ENCODE measurements at regions not wholly inside any gene's neighbourhood (a gene's known extent, or its start where the extent isn't known, plus 50 kb on each side); places are given as distances from the start of the nearest gene placed in this dataset.
"Not testable (repeated sequence)": the region's sequence is repeated elsewhere in the genome, so short reads cannot be mapped to it uniquely, and the experiment has no call there.

DNA sequence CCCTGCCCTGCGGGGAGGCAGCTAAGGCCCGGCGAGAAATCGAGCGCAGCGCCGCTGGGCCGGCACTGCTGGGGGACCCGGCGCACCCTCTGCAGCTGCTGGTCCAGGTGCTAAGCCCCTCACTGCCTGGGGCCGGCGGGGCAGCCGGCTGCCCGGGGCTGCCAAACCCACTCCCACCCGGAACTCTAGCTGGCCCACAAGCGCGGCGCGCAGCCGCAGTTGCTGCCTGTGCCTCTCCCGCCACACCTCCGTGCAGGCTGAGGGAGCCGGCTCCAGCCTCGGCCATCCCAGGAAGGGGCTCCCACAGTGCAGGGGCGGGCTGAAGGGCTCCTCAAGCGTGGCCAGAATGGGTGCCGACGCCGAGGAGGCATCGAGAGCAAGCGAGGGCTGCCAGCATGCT, 249.9 kb downstream of the FGF9 start:
- not testable (repeated sequence) for DNase-seq

DNA sequence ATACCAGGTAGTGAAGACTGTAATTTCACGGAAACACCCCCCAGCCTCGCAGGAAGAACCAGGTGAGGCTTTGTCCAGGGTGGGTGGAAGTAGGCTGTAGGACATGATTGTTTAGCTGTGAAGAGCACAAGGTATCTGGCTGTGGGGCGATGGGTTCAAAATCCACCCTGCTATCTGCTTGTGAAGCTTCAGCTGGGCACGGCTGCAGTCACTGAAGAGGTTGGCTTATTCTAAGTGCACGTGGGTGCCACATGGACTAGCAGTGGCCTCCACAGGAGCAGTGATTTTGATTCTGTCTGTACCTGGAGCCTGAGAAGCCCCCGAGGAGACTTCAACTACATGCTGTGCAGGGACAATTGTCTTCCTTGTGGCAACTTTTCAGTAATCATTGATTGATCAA, 254.1 kb downstream of the FGF9 start:
- DNase-seq, result no peak

DNA sequence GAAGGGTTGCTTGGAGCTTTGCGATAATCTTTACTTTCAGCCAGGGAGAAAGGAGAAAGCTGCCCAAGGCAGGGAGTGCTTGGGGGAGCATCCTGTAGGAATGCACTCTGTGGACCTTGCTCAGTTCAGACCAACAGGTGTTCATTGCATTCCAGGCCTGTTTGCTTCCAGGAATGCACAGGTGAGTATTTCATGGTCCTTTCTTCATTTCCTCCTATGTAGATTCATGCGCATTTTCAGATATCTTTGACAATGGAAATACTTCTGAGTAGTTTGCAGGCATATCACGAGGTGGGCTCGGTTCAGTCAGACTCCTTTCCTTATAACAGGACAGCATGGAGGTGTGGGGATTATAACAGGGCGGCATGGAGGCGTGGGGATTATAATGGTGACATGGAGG, 254.8 kb downstream of the FGF9 start:
- no peak for DNase-seq

DNA sequence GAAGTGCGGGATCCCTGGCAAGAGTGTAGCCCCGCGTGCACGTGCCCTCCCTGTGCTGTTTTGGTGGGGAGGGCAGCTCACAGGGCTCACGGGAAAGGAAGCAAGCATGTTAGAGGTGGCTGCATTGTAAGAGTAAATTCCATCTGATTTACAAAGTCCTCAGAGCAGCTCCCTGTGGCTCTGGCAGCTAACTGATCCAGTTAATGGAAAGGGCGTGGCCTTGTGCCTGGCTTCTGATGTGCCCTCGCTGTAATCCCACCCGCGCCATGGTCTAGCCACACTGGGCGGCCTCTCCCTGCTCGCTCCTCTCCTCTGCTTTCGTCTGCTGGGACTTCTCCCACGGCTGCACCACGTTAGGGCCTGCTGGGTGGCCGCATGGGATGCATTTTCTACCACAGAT, 258.5 kb downstream of the FGF9 start:
- DNase-seq, result no peak

DNA sequence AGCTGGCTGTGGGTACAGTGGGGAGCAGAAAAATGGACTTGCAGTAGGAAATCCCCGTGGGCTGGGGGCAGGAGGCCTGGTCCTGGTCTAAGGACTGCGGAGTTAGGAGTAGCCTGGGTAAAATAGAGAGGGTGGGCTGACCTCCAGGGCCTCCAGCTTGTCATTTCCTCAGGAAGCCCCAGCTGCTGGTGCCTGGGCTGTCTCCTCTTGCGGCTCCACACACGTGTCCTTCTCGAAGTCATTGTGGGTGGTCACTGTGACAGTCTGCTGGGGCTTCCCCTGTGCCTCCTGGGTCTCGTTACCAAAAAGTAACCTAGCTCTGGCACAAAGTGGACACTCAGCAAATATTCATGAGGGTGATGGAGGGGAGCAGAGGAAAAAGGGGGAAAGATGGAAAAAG, 259.7 kb downstream of the FGF9 start:
- DNase-seq, result no peak

DNA sequence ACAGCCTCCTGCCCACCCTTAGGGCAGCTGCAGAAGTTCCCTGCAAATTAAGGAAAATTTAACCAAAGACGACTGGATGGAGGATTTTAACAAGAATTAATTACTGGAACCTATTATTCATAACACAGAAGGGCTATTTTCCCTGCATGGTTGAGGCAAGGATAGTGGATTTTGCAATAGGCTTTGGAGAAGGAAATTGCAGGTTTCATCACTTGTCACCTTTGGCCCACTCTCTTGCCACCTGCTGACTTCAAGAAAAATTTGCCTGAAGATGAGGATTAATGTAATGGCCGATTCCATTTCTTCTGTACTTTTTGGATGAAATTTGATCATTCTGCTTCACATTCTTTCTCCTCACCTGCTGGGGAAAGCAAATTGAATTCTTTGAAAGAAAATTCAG, 261.7 kb downstream of the FGF9 start:
- no peak for DNase-seq

DNA sequence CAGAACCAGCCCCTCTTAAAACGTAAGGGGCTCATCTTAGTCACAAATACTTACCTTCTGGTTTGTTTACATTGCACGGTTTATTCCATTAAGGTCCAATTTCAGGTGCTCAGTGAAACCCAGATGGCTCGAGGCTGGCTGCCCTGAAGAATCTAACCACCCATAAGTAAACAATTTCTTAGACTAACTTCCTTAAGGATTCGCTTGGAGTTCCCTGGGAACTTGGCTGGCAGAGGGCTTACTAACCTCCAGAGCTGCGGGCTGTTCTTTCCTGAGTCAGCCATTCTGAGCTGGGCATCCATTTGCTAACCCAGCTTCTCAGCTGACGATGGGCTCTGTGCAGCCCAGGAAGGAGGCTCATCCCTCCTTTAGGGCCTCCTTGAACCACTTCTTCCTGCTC, 262.1 kb downstream of the FGF9 start:
- DNase-seq, result no peak

DNA sequence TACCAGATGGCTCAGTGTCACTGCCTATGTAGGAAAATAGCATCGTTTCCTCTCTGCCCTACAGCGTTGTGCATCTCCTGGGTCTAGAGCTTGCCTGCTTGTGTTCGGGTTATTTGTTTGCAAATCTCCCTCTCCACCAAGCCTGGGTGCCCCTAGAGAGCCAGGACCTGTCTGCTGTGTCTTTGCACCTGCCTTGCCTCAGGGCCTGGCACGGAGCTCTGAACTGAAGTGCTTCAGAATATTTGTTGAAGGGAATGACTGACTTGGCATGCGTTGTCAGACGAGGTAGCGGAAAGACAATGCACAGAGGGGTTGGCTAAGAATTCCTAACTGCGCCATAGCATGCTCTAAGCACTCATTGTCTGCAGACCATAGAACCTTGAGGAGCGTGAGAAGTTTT, 263.4 kb downstream of the FGF9 start:
- DNase-seq, result no peak

DNA sequence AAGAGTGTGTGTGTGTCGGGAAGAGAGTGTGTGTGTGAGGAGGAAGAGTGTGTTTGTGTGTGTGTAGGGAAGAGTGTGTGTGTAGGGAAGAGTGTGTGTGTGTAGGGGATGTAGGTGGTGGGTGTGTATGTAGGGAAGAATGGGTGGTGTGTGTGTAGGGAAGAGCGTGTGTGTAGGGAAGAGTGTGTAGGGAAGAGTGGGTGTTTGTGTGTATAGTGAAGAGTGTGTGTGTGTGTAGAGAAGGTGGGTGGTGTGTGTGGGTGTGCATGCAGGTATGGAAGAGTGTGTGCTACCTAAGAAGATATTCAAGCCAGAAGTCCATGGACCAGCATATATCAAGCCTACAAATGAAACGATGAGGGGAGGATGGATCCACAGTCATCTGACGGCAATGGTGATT, 265.8 kb downstream of the FGF9 start:
- DNase-seq, result no peak

DNA sequence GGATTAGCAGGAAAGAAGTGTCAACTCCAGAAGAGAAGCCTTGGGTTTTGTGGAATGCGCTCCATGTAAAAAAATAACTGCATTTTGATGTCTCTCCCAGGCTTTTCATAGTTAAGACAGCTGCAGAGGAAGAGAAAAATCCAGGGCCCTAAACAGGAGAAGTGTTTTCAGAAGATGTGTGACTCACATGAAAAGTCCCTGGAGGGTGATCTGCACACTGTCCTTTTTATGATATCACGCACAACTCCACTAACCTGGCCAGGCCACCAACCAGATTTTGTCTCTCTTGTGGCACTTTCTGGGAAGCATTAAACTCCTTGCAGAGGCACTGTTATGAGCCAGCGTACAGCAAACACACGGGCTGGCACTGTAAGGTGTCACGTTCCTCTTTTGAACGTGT, 267.3 kb downstream of the FGF9 start:
- DNase-seq, result no peak

DNA sequence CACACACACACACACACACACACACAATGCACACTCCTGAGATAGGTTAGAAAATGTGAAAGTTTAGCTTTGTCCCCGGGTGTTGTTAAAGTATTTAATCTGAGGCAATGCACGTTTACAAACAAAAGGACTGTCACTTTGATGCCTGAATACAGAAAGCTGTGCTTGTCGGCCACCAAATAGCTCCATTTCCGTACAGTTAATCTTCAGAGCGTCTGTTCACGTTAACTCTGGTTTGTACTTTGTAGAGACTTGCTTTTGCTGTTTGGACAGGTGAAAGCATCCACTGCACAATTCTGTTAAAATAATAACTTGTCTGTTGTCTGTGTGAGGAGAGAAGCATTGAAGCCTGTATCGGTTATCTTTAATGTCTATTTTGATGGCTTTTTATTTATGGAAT, 267.8 kb downstream of the FGF9 start:
- no peak for DNase-seq

DNA sequence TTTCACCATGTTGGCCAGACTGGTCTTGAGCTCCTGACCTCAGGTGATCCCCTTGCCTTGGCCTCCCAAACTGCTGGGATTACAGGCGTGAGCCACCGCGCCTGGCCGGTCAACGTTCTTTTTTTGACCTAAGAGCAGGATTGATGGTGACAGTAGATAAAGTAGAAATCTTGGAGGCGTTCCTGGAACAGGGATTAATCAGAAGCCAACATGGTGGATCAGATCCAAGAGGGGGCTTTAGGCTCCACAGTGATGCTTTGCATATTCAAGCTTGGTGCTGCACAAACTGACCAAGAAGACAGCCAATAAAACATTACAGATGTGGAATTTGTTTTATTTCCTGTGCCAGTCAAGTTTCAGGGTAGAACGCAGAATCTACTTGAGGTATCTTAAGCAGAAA, 271.2 kb downstream of the FGF9 start:
- DNase-seq, result no peak

DNA sequence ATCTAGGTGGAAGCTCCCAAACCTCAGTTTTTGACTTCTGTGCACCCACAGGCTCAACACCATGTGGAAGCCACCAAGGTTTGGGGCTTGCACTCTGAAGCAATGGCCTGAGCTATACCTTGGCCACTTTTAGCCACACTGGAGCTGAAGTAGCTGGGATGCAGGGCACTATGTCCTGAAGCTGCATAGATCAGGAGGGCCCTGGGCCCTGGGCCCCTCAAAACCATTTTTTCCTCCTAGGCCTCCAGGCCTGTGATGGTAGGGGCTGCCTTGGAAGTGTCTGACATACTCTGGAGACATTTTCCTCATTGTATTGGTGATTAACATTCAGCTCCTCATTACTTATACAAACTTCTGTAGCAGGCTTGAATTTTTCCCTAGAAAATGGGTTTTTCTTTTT, 273.7 kb downstream of the FGF9 start:
- no peak for DNase-seq

DNA sequence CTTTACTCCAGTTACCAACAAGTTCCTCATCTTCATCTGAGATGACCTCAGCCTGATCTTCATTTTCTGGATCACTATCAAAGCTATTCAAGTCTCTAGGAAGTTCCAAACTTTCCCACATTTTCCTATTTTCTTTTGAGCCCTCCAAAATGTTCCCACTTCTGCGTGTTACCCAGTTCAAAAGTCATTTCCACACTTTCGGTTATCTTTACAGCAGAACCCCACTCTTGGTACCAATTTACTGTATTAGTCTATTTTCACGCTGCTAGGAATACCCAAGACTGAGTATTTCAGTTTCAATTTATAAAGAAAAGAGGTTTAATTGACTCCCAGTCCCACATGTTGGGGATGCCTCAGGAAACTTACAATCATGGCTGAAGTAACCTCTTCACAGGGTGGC, 274.3 kb downstream of the FGF9 start:
- DNase-seq, result no peak

DNA sequence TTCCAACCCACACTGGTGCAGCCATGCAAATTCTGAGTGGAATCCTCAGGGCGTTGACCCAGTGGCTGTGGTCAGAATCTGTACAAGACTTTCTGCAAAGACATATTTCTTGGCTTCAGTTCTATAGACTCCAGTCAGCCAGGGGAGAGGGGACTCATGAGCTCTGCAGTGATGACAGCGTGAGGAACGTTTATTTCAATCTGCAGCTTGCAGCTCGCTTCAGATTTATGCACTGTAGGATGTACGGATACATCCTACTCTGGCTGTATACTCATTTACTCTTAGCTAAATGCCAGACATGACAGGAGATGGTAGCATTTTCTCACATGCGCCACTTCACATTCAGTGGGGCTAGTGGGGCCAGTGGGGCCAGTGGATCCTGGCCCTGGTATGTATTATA, 276.1 kb downstream of the FGF9 start:
- no peak for DNase-seq

DNA sequence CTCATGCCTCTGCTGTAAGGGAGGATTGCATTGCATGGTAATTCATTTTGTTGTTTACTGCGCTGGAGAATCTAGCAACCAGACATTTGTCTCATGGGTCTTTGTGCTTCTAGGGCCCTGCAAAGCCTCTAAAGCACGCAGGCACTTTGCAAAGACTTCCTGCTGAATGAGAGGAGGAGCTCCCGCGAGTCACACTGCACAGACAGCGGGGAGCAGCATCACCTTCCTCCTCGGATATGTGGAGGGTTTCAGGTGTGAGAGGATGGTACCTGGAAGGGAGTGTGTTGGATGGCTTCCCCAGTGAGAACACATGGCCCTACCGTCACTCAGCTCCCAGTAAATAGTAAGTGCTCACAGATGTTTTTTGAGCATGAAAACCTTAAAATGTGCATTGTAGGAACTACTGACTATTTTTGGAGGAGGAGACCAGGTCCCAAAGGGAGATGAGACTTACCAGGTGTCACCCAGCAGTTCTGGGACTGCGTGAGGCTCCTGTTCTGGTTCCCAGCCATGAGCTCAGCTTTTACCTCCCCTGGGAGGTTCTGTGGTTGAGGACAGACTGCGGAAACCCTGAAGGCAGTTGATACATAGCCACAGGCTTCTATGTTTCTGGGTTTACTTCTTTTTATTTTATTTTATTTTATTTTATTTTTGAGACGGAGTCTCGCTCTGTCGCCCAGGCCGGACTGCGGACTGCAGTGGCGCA, 278.0 kb downstream of the FGF9 start:
- no peak for DNase-seq

DNA sequence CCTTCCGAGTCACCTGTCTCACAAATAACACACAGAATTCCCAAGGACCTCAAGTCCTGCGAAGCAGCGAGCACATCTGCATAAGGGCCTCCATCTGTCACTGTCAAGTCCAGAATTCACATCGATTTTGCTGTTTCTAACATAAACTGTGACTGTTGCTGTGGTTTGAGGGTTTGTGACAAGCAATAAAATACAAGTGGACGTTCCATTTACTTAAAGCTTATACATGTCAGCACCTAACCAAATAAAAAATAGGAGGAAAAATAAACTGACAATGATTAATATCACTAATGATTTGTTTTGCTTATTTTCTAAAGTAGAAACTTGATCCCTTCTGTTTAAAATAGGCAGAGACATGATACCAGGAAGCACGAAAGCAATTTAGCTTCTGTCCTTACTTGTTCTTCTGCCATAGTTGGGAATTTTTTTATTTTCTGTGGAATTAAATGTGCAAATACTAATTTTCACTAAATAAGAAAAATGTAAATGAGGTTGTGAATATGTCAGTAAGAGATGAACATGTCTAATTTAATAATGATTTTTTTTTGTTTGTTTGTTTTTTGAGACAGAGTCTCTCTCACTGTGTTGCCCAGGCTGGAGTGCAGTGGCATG, 279.1 kb downstream of the FGF9 start:
- DNase-seq, result no peak

DNA sequence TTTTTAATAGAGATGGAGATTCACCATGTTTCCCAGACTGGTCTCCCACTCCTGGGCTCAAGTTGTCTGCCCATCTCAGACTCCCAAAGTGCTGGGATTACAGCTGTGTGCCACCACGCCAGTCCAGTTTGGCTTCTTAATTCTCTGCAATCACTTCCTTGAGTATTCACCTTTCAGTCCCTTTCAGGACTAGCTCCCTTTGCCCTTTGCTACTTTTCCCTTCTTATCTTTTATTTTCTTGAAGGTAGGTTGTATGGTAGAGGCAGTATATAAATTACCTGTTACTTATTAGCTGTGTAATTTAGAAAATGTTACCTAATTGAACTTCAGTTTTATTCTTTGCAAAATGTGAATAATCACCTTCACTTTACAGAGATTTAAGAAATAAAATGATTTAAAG, 285.8 kb downstream of the FGF9 start:
- no peak for DNase-seq

DNA sequence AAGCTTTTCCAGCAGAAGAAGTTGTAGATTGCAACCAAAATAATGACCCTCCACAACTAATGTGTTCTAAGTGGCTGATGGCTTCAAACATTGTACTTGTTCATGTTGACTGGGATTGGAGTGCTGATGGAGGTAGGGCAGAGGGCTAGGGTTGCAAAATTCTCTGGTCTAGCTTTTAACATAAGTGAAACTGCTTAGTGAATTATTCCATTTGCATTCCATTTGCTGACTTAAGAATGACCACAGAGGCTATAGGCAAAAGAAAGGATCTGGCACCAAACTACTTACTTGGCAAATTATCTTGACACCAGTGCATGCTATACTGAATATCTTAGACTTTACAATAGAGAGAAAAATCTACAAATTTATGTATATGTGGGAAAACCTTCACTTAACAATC, 287.0 kb downstream of the FGF9 start:
- DNase-seq, result no peak

DNA sequence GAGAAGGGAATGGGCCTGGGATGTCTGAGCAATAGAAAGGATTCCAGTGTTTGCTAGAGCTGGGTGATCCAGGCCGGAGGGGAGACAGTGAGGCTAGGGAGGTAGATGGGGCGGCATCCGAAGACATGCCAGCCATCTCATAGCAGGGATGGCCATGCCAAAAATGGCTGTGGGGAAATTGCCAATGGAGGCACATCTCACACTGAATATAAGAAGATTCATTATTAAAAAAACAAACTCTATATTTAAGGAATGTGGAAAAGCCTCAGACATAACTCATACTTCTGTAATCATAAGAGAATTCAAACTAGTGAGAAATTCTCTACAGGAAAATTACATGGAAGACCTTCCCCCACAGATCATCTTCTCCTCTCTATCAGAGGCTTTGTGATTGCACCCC, 289.2 kb downstream of the FGF9 start:
- no peak for DNase-seq

DNA sequence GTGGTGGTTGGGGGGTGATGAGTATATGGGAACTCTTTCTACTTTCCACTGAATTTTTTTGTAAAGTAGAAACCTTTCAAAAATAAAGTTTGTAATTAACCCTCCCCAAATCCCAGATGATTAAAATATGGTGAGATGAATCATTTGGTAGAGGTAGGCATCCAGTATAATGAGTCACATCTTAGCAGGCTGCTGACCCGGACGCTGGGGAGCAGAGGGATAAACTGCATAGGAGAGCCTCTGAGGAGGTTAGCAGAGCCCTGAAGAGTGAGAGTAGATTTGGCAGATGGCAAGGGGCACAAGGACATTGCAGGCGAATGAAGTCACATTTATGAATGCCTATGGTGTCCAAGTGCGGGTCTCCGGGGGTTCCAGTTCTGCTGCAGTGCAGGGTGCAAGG, 293.8 kb downstream of the FGF9 start:
- DNase-seq, result no peak

DNA sequence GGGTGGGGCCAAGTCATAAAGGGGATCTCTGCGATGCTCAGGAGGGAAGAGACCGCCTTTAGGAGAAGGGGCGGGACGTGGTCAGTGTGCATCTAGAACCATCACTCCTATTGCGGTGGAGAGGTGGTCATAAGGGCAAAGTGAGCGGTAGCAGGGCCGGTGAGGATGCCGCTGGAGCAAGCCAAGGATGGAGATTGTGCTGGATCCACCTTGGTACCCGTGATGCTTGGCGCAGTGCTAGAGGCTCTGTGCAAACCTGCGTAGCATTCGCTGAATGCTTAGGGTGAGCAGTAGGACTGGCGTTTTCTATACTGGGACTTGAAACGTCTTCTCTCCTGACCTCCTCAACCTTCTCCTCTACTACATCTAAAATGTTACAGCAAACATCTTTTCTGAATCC, 294.2 kb downstream of the FGF9 start:
- no peak for DNase-seq

DNA sequence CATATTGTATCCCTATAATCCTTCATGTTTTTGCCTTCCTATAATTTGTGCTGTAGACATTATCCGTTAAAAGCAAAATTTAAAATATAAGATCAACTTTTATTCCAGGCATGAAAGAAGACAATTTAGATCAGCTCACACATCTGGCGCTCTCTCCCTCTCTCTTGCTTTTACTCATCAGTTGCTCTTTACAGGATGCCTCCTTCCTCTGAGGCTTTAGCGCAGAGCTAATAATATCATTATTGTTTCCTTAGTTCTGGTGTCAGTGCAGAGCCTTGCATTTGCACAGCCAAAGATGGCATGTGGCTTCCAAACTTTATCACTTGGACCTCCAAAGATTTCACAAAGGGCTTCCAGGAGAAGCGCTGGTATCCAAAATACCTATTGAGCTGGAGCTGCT, 295.1 kb downstream of the FGF9 start:
- no peak for DNase-seq

DNA sequence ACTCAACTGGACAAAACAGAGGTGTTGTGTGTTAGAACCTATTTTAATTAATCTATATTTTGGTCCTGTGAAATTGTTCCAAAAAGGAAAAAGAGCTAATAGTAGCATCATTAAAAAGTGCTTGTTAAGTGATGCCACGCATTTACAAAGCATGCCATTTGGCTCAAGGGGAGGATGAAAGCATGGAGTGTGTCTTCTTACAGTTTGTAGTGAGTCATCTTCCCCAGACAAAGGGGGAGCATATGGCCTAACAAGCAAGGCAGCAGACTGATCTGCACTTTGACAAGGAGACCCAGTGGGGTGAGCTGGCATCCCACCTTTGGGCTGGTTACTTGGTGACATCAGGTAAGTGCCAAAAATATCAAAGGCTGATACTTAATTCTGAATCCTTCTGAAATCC, 297.0 kb downstream of the FGF9 start:
- no peak for DNase-seq

DNA sequence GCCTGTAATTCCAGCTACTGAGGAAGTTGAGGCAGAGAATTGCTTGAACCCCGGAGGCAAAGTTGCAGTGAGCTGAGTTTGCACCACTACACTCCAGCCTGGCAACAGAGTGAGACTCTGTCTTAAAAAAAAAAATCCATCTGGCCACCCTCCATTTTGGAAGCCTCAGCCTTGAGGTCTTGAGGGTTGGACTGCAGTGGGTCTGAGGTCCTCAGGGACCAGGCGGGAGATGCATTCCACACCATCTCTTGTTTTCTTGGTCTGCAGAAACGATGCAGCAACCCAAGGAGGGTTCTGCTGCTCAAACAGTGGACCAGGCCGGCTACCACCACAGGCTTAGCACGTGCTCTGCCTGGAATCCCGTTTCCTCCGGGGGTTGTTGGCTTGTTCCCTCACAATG, 299.3 kb downstream of the FGF9 start:
- DNase-seq, result no peak
